Lower lobe of right lung (tissue), 2 donors: ENCODE measurements at regions not wholly inside any gene's neighbourhood (a gene's known extent, or its start where the extent isn't known, plus 50 kb on each side); places are given as distances from the start of the nearest gene placed in this dataset.
A peak's percentile ranks its signal among the peaks of the same experiment; 100 is the strongest.

Experiments used
- ATAC-seq, 2 donors: fragments of 200-7000 bp; cut with Tn5 transposase; one replicate each; pipeline ENCODE4 v1.9.1; 2020 to 2022; ENCODE audit warnings: mild to moderate bottlenecking in 2 of 2, moderate library complexity in 2 of 2
- DNase-seq: peaks from one replicate; pipeline ENCODE4 v3.0.0-alpha.2; 2020
- H3K27ac ChIP-seq: fragments of 200-600 bp; one replicate; pipeline ENCODE4 v1.8.0; 2022
- H3K27me3 ChIP-seq: fragments of 200-600 bp; one replicate; pipeline ENCODE4 v1.8.0; 2022; ENCODE audit warnings: low read depth
- H3K36me3 ChIP-seq: fragments of 200-600 bp; one replicate; pipeline ENCODE4 v1.8.0; 2022; ENCODE audit warnings: mild to moderate bottlenecking
- H3K4me1 ChIP-seq: fragments of 200-600 bp; one replicate; pipeline ENCODE4 v1.8.0; 2022
- H3K4me3 ChIP-seq: fragments of 200-600 bp; one replicate; pipeline ENCODE4 v1.8.0; 2022; ENCODE audit warnings: mild to moderate bottlenecking
- H3K9me3 ChIP-seq: fragments of 200-600 bp; one replicate; pipeline ENCODE4 v1.8.0; 2022
- intact Hi-C: fragments of 100-400 bp; cut with DNase I; formaldehyde crosslinking; loops from one replicate; pipeline ENCODE4 v1.11.0; 2022
- TF ChIP-seq, protein P1 (sequence below): fragments of 200-600 bp; IDR thresholded peaks from one replicate; pipeline ENCODE4 v1.8.0; 2022; ENCODE audit warnings: antibody characterized with exemption, mild to moderate bottlenecking
- donor health status: DM: no; HTN: yes; CAD: no; lungs with severe emphysema.

DNA sequence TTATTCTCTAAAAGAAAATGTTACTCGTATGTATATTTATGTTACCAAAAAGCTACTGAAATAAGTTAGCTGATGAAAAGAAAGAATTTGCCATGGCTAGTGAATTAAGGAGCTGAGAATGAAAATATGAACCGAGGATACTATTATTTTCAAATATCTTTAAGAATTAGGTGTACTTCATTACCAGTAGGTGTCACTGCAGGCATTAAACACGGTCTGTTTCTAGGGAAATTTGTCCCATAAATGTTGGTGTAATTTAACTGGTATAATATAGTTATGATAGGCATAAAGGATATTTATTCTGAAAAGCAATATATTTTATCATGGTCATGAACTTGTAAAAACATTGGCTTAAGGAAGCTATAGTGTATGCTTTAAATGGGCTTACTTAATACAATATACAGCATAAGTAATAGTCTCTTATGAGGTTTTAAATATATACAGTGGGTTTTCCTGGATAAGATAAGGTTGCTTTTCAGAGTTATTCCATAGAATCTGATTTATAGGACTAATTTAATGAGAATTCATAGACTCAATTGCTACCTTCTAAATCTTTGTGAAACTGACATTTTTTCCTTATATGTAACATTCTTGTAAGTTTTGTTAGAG is 72.4 kb upstream of the MPDZ start:
- intact Hi-C loops: no loop called here
- TF ChIP-seq, protein P1, sequence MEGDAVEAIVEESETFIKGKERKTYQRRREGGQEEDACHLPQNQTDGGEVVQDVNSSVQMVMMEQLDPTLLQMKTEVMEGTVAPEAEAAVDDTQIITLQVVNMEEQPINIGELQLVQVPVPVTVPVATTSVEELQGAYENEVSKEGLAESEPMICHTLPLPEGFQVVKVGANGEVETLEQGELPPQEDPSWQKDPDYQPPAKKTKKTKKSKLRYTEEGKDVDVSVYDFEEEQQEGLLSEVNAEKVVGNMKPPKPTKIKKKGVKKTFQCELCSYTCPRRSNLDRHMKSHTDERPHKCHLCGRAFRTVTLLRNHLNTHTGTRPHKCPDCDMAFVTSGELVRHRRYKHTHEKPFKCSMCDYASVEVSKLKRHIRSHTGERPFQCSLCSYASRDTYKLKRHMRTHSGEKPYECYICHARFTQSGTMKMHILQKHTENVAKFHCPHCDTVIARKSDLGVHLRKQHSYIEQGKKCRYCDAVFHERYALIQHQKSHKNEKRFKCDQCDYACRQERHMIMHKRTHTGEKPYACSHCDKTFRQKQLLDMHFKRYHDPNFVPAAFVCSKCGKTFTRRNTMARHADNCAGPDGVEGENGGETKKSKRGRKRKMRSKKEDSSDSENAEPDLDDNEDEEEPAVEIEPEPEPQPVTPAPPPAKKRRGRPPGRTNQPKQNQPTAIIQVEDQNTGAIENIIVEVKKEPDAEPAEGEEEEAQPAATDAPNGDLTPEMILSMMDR: peak; percentile 53
- no peaks in the 10 kb centered on the region for H3K9me3 ChIP-seq
- no peak overlapping the region for H3K4me3 ChIP-seq
- no peak overlapping the region for H3K27ac ChIP-seq
- H3K36me3 ChIP-seq: no peaks in the 10 kb centered on the region
- no peaks in the 10 kb centered on the region for H3K4me1 ChIP-seq
- no peak for ATAC-seq
- no peak for DNase-seq
- no peaks in the 10 kb centered on the region for H3K27me3 ChIP-seq

DNA sequence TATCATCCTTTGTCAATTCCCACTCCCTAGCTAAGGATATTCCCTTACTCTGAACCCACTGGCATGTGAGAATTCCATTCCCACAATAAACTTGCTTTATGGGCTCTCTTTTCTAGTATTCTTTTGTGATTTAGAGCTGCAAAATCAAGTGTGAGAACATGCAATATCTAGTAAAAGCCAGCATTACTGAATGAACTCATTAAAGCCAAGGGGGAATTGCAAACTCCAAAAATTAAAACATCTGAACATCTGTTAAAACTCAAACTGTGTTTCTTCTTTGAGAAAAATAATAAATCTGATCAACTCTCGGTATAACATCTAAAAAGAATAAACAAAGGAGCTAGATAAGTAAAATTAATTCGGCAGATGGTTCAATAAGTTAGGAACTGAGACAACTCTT is 53.1 kb upstream of the MPDZ start:
- TF ChIP-seq, protein P1: no peak
- Histone ChIP-seq H3K9me3 (no peaks in the 10 kb centered on the region), H3K27me3 (no peaks in the 10 kb centered on the region), H3K36me3 (no peaks in the 10 kb centered on the region), H3K4me1 (no peaks in the 10 kb centered on the region), H3K4me3 (no peak overlapping the region), H3K27ac (no peak overlapping the region)
- intact Hi-C loops: no loop called here
- DNase-seq (no peak), ATAC-seq (no peak)

DNA sequence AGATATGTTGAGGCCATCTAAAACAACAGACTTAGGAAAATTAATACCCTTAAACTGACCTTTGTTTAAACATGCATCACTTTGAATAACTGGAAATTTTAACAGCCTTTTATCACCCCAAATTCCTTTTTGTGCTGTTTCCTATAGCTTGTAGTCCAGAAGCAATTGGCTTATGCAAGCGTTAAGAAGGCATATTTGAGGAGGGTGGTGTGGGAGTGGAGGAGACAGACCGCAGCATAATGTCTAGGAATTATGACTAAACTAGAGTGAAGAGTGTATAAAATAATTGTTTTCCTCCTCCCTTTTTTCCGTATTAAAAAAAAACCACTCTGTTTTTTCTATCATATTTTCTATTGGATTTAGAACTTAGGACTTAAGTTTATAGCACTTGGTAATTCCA is 51.8 kb upstream of the MPDZ start:
- Histone ChIP-seq H3K27me3 (no peaks in the 10 kb centered on the region), H3K4me1 (no peaks in the 10 kb centered on the region), H3K9me3 (no peaks in the 10 kb centered on the region), H3K36me3 (no peaks in the 10 kb centered on the region), H3K27ac (no peak overlapping the region), H3K4me3 (no peak overlapping the region)
- no peak for DNase-seq
- TF ChIP-seq, protein P1: no peak
- intact Hi-C loops: no loop called here
- ATAC-seq: no peak

DNA sequence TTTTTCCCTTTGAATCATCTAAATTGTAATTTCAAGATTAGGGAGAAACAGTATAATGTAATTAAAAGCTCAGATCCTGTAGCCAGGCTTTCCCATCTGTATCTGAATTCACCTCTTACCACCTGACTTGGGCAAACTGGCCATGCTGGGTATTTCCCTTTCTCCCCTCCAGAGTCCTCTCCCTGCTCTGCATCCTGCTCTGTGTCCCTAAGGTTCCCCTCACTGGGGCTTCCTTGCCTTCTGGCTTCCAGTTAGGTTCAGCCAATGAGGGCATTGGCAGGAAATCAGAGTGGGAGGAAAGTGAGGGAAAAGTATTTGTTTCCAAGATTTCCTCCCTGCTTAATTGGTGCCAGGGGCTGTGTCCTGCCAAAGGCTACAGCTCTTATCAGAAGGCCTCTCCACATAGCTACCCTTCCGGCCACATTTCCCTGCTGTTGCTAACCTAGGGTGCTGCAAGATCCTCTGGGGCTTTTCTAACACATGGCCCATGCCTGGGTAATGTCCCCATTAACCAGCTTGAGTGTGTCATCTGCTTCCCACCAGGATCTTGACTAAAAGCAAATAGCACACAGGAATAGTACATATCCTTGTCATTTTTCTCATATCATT is 51.0 kb upstream of the MPDZ start:
- no peak for DNase-seq
- no peaks in the 10 kb centered on the region for H3K27me3 ChIP-seq
- ATAC-seq: peak; percentile 47 to 62
- no peak overlapping the region for H3K27ac ChIP-seq
- no peaks in the 10 kb centered on the region for H3K36me3 ChIP-seq
- no peaks in the 10 kb centered on the region for H3K9me3 ChIP-seq
- intact Hi-C loops: no loop called here
- TF ChIP-seq, protein P1: no peak
- no peaks in the 10 kb centered on the region for H3K4me1 ChIP-seq
- no peak overlapping the region for H3K4me3 ChIP-seq
